ENCODE measurements at regions not wholly inside any gene's neighbourhood (a gene's known extent, or its start where the extent isn't known, plus 50 kb on each side); places are given as distances from the start of the nearest gene placed in this dataset.

DNA sequence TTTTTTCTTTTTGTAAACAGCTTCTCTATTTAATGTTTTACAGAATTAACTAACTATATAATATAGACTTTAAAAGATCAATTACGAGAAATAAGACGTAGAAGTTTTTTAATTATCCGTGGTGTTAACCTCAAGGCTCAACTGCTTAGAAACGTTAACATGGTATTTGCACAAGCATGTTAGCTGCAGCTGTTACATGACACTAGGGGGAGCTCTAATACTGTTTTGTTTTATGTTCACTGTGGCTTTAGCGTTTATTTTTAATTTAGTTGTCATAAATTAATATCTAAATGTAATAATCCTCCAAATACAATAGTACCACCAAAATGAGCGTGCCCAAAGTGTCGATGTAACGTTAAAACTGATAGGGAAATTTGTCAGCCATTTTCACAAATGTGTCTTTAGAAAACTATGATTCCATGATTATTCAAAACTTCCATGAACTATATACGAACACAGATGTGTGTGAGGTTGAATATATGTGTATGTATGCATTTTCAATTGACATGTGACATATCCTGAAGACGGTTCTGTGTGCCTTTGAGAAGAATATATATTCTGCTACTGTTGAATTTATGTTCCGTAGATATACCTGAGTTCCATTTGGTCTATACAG lies 828.8 kb upstream of the MBL2 start:
- no peak for ATAC-seq (ENCODE audit: low read depth)
- intact Hi-C loops (cut with micrococcal nuclease) = no loop called here
- peak; percentile 7 for DNase-seq
- no peaks in the 10 kb centered on the region for H3K9me3 Mint-ChIP-seq (ENCODE audit: insufficient read depth)
- TF ChIP-seq EZH2 (IDR thresholded peaks at IDR 0.05; ENCODE audit: borderline replicate concordance, insufficient read depth, low read depth, low read length, poor library complexity, severe bottlenecking) (no peak), CTCF (IDR thresholded peaks at IDR 0.05) (peak; percentile 75)
- Histone ChIP-seq H3K4me2 (replicated peaks; ENCODE audit: low read depth, low read length, poor library complexity, severe bottlenecking) (no peak overlapping the region), H3K9me3 (ENCODE audit: control extremely low read depth in 1 of 3, control insufficient read depth in 2 of 3, insufficient read depth in 1 of 3, low read length in 2 of 3) (no peaks in the 10 kb centered on the region), H3K27me3 (replicated peaks in 1 of 4; ENCODE audit: control extremely low read depth in 1 of 4, control insufficient read depth in 3 of 4, insufficient read depth in 4 of 4, low read length in 3 of 4) (no peaks in the 10 kb centered on the region), H2AFZ (ENCODE audit: insufficient read depth, low read depth, low read length, poor library complexity, severe bottlenecking) (no peak overlapping the region), H3K36me3 (replicated peaks in 1 of 2; ENCODE audit: control extremely low read depth in 1 of 2, control insufficient read depth in 1 of 2, extremely low read depth in 1 of 2, insufficient read depth in 2 of 2, low read length in 1 of 2) (no peaks in the 10 kb centered on the region), H4K20me1 (ENCODE audit: control insufficient read depth, insufficient read depth, low read length, poor library complexity, severe bottlenecking) (no peaks in the 10 kb centered on the region), H3K4me1 (ENCODE audit: control insufficient read depth in 2 of 2, insufficient read depth in 2 of 2, low read length in 2 of 2) (no peaks in the 10 kb centered on the region), H3K9ac (ENCODE audit: low read length) (no peak overlapping the region), H3K27ac (ENCODE audit: low read length in 2 of 2) (no peak overlapping the region), H3K4me3 (ENCODE audit: control extremely low read depth in 1 of 5, extremely low read depth in 1 of 5, insufficient read depth in 1 of 5, low read depth in 2 of 5, low read length in 4 of 5) (no peak overlapping the region), H3K79me2 (ENCODE audit: control insufficient read depth, insufficient read depth, low read length) (no peaks in the 10 kb centered on the region)
- POLR2A ChIA-PET = no interaction called here
- H3K4me3 Mint-ChIP-seq = no peak overlapping the region
- H3K27me3 Mint-ChIP-seq = no peaks in the 10 kb centered on the region
- WGBS (ENCODE audit: insufficient coverage) = 0% methylated on average over 1 of the region's 11 CpGs
- no peak overlapping the region for H3K27ac Mint-ChIP-seq
- H3K4me1 Mint-ChIP-seq = no peaks in the 10 kb centered on the region
- CTCF ChIA-PET = interaction anchor here (0.8 to 0.9 kb wide), 2 partner anchors 11 to 357 kb away, joined by 3 read pairs; no protein-coding TSS in a partner anchor

DNA sequence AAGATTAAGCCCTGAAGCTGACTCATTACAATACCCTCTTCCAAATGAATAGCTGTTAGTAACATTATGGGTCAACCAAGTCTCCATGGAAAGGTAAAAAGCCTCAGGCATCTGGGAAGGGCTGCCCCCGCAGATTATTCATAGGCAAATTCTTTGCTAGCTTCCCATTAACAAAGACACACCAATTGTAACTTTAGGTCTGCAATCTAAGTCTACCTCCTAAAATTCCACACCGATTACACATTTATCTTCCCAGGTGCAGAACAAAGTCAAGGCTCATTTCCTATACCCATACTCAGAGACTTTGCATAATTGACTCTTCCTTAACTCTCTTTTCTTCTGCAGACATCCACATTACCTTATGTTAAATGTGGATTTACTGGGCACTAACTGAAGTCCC lies 826.3 kb upstream of the MBL2 start:
- no peak overlapping the region for H3K27ac ChIP-seq (ENCODE audit: low read length in 2 of 2)
- WGBS (ENCODE audit: insufficient coverage) = 86% methylated on average over 1 of the region's 2 CpGs
- Mint-ChIP-seq H3K4me1 (no peaks in the 10 kb centered on the region), H3K27ac (no peak overlapping the region), H3K9me3 (ENCODE audit: insufficient read depth) (no peaks in the 10 kb centered on the region), H3K27me3 (no peaks in the 10 kb centered on the region), H3K4me3 (no peak overlapping the region)
- H3K4me2 ChIP-seq (replicated peaks; ENCODE audit: low read depth, low read length, poor library complexity, severe bottlenecking) = no peak overlapping the region
- ATAC-seq (ENCODE audit: low read depth) (no peak), DNase-seq (no peak)
- no peaks in the 10 kb centered on the region for H4K20me1 ChIP-seq (ENCODE audit: control insufficient read depth, insufficient read depth, low read length, poor library complexity, severe bottlenecking)
- no peak overlapping the region for H3K9ac ChIP-seq (ENCODE audit: low read length)
- no peak overlapping the region for H2AFZ ChIP-seq (ENCODE audit: insufficient read depth, low read depth, low read length, poor library complexity, severe bottlenecking)
- peaks cover 0 to 1% (median 0%) of the 10 kb centered on the region in 3 donors for H3K9me3 ChIP-seq (ENCODE audit: control extremely low read depth in 1 of 3, control insufficient read depth in 2 of 3, insufficient read depth in 1 of 3, low read length in 2 of 3)
- no peaks in the 10 kb centered on the region for H3K36me3 ChIP-seq (replicated peaks in 1 of 2; ENCODE audit: control extremely low read depth in 1 of 2, control insufficient read depth in 1 of 2, extremely low read depth in 1 of 2, insufficient read depth in 2 of 2, low read length in 1 of 2)
- intact Hi-C loops (cut with micrococcal nuclease) = no loop called here
- POLR2A ChIA-PET = no interaction called here
- no peaks in the 10 kb centered on the region for H3K4me1 ChIP-seq (ENCODE audit: control insufficient read depth in 2 of 2, insufficient read depth in 2 of 2, low read length in 2 of 2)
- no peak overlapping the region for H3K4me3 ChIP-seq (ENCODE audit: control extremely low read depth in 1 of 5, extremely low read depth in 1 of 5, insufficient read depth in 1 of 5, low read depth in 2 of 5, low read length in 4 of 5)
- TF ChIP-seq EZH2 (IDR thresholded peaks at IDR 0.05; ENCODE audit: borderline replicate concordance, insufficient read depth, low read depth, low read length, poor library complexity, severe bottlenecking) (no peak), CTCF (IDR thresholded peaks at IDR 0.05) (no peak)
- CTCF ChIA-PET = no interaction called here
- H3K27me3 ChIP-seq (replicated peaks in 1 of 4; ENCODE audit: control extremely low read depth in 1 of 4, control insufficient read depth in 3 of 4, insufficient read depth in 4 of 4, low read length in 3 of 4) = no peaks in the 10 kb centered on the region
- H3K79me2 ChIP-seq (ENCODE audit: control insufficient read depth, insufficient read depth, low read length) = no peaks in the 10 kb centered on the region

All from B cell (primary cell).